Spleen (tissue), 11 donors: ENCODE measurements at regions not wholly inside any gene's neighbourhood (a gene's known extent, or its start where the extent isn't known, plus 50 kb on each side); places are given as distances from the start of the nearest gene placed in this dataset.

Source experiments
- DNase-seq: peaks from one replicate; pipeline ENCODE4 v3.0.0-alpha.2; 2020
- H3K27ac ChIP-seq, 8 donors: fragments of 200-600 bp; sonication (generic) in 7 of 8; 1 replicate in 4 of 8; 2 replicates in 4 of 8; pipeline versions ENCODE4 v1.5.0 to v1.8.0; 2016 to 2021; ENCODE audit warnings: inconsistent platforms in 4 of 8, mild to moderate bottlenecking in 4 of 8, moderate library complexity in 1 of 8
- H3K27me3 ChIP-seq, 7 donors: fragments of 200-600 bp; sonication (generic) in 6 of 7; replicated peaks in 1 of 7; 1 replicate in 4 of 7; 2 replicates in 3 of 7; pipeline versions ENCODE4 v1.5.0 to v1.8.0; 2016 to 2021; ENCODE audit warnings: inconsistent platforms in 3 of 7, mild to moderate bottlenecking in 1 of 7
- H3K36me3 ChIP-seq, 6 donors: fragments of 200-600 bp; sonication (generic) in 5 of 6; 1 replicate in 4 of 6; 2 replicates in 2 of 6; pipeline versions ENCODE4 v1.5.0 to v1.8.0; 2016 to 2021; ENCODE audit warnings: inconsistent platforms in 2 of 6
- H3K4me1 ChIP-seq, 6 donors: fragments of 200-600 bp; sonication (generic) in 5 of 6; 1 replicate in 3 of 6; 2 replicates in 3 of 6; pipeline versions ENCODE4 v1.5.0 to v1.8.0; 2016 to 2021; ENCODE audit warnings: inconsistent platforms in 3 of 6
- H3K4me3 ChIP-seq, 8 donors: fragments of 200-600 bp; sonication (generic) in 7 of 8; 1 replicate in 4 of 8; 2 replicates in 4 of 8; pipeline versions ENCODE4 v1.5.0 to v1.8.0; 2016 to 2021; ENCODE audit warnings: inconsistent platforms in 4 of 8, mild to moderate bottlenecking in 4 of 8, moderate library complexity in 2 of 8
- H3K9me3 ChIP-seq, 8 donors: fragments of 200-600 bp; sonication (generic) in 7 of 8; 1 replicate in 4 of 8; 2 replicates in 4 of 8; pipeline versions ENCODE4 v1.5.0 to v1.8.0; 2016 to 2021; ENCODE audit warnings: inconsistent platforms in 4 of 8
- POLR2A ChIP-seq, 3 donors: fragments of 450-650 bp; IDR thresholded peaks; one replicate each; pipeline ENCODE4 v1.5.1; 2017; ENCODE audit warnings: antibody characterized with exemption in 3 of 3, mild to moderate bottlenecking in 1 of 3
- POLR2AphosphoS5 ChIP-seq, 3 donors: sonication (generic); formaldehyde crosslinking; IDR thresholded peaks; one replicate each; pipeline ENCODE4 v1.5.1; 2017; ENCODE audit warnings: antibody characterized with exemption in 3 of 3
- WGBS, 5 donors: extraction: QIAGEN DNeasy Blood & Tissue Kit in 3 of 5; methylation state at CpG; one replicate each; pipeline versions ENCODE4 v1.1.5 to v1.1.7; 2013 to 2018; 5-methylcytosine and 5-hydroxymethylcytosine counted together
- intact Hi-C: fragments of 100-400 bp; cut with DNase I; formaldehyde crosslinking; loops from one replicate; pipeline ENCODE4 v1.15.0; 2023; ENCODE audit warnings: low total_unique reads
- TF ChIP-seq, protein P1 (sequence below), 11 experiments: fragments of 200-600 bp in 7 of 11; fragments of 450-650 bp in 4 of 11; sonication (generic) in 4 of 11; IDR thresholded peaks in 8 of 11; conservative IDR thresholded peaks in 3 of 11; 1 replicate in 7 of 11; 2 replicates in 4 of 11; pipeline versions ENCODE4 v1.4.0 to v1.8.0; 2016 to 2021; ENCODE audit warnings: antibody characterized with exemption in 11 of 11, inconsistent platforms in 4 of 11, mild to moderate bottlenecking in 1 of 11
- donor health status: healthy with polysubstance abuse.
- donor health status: DM: no; HTN: no; CAD: no; lungs with moderate emphysema.
- donor health status: DM: no; HTN: no; CAD: no.
- donor health status: Bipolar disorder and iron deficiency.
- donor health status: healthy.
- donor health status: DM: no; HTN: no; CAD: no.
- donor health status: DM: yes; HTN: yes; CAD: no.

GRCh38 chr17:15117239-15117638, 147.9 kb downstream of the PMP22 start:
- H3K4me3 ChIP-seq, result no peak overlapping the region
- peaks cover 0 to 22% (median 17%) of the 10 kb centered on the region in 8 donors for H3K9me3 ChIP-seq
- no peak overlapping the region for H3K27ac ChIP-seq
- 65 to 71% (median 67%) methylated on average over 2 of the region's 2 CpGs for WGBS, 5 donors
- no peak for DNase-seq
- peaks cover 0 to 4% (median 0%) of the 10 kb centered on the region in 7 donors for H3K27me3 ChIP-seq
- no peaks in the 10 kb centered on the region for H3K36me3 ChIP-seq
- no peaks in the 10 kb centered on the region for H3K4me1 ChIP-seq
- TF ChIP-seq POLR2AphosphoS5 (IDR thresholded peaks at IDR 0.05) (no peak), POLR2A (IDR thresholded peaks at IDR 0.05) (no peak)
- TF ChIP-seq, protein P1, sequence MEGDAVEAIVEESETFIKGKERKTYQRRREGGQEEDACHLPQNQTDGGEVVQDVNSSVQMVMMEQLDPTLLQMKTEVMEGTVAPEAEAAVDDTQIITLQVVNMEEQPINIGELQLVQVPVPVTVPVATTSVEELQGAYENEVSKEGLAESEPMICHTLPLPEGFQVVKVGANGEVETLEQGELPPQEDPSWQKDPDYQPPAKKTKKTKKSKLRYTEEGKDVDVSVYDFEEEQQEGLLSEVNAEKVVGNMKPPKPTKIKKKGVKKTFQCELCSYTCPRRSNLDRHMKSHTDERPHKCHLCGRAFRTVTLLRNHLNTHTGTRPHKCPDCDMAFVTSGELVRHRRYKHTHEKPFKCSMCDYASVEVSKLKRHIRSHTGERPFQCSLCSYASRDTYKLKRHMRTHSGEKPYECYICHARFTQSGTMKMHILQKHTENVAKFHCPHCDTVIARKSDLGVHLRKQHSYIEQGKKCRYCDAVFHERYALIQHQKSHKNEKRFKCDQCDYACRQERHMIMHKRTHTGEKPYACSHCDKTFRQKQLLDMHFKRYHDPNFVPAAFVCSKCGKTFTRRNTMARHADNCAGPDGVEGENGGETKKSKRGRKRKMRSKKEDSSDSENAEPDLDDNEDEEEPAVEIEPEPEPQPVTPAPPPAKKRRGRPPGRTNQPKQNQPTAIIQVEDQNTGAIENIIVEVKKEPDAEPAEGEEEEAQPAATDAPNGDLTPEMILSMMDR (IDR thresholded peaks at IDR 0.05 in 8 of 11, conservative IDR thresholded peaks at IDR 0.05 in 3 of 11), result no peak
- intact Hi-C loops, result no loop called here

- intact Hi-C loops, result no loop called here
- 85 to 90% (median 88%) methylated on average over 13 of the region's 13 CpGs for WGBS, 5 donors
- H3K36me3 ChIP-seq, result no peaks in the 10 kb centered on the region
- DNase-seq, result no peak
- no peaks in the 10 kb centered on the region for H3K4me1 ChIP-seq
- TF ChIP-seq POLR2A (IDR thresholded peaks at IDR 0.05) (no peak), POLR2AphosphoS5 (IDR thresholded peaks at IDR 0.05) (no peak)
- TF ChIP-seq, protein P1 (IDR thresholded peaks at IDR 0.05 in 8 of 11, conservative IDR thresholded peaks at IDR 0.05 in 3 of 11), result no peak
- H3K9me3 ChIP-seq, result peaks cover 0 to 22% (median 17%) of the 10 kb centered on the region in 8 donors
- H3K27ac ChIP-seq, result no peak overlapping the region
- H3K4me3 ChIP-seq, result no peak overlapping the region
- H3K27me3 ChIP-seq, result no peaks in the 10 kb centered on the region
Observed at GRCh38 chr17:15112846-15113617, 152.1 kb downstream of the PMP22 start.

DNA sequence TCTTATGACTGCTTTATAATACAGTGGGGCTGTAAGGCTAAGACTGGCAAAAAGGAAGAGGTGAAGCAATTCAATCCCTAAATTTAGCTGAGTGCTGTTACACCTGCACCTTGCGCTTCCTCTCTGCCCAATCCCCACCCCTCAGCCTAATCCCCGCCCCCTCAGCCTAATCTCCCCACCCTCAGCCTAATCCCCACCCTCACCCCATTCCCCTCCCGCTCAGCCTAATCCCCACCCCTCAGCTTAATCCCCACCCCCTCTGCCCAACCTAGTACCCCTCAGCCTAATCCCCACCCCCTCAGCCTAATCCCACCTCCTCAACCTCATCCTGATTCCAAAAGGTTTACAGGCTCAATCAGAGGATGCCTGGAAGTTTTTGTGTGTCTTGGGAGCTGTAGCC, 155.5 kb downstream of the PMP22 start:
- no peak for TF ChIP-seq POLR2A (IDR thresholded peaks at IDR 0.05)
- TF ChIP-seq, protein P1 (IDR thresholded peaks at IDR 0.05 in 8 of 11, conservative IDR thresholded peaks at IDR 0.05 in 3 of 11), result no peak
- 38 to 72% (median 59%) methylated on average over 3 of the region's 3 CpGs for WGBS, 5 donors

GRCh38 chr17:15108992-15109391, 156.1 kb downstream of the PMP22 start:
- Histone ChIP-seq H3K27ac (no peak overlapping the region), H3K36me3 (no peaks in the 10 kb centered on the region), H3K27me3 (no peaks in the 10 kb centered on the region), H3K9me3 (no peaks in the 10 kb centered on the region), H3K4me1 (no peaks in the 10 kb centered on the region), H3K4me3 (no peak overlapping the region)
- intact Hi-C loops, result no loop called here
- TF ChIP-seq POLR2AphosphoS5 (IDR thresholded peaks at IDR 0.05) (no peak), POLR2A (IDR thresholded peaks at IDR 0.05) (no peak)
- TF ChIP-seq, protein P1 (IDR thresholded peaks at IDR 0.05 in 8 of 11, conservative IDR thresholded peaks at IDR 0.05 in 3 of 11), result no peak
- no peak for DNase-seq
- WGBS, 5 donors, result 67 to 79% (median 74%) methylated on average over 3 of the region's 3 CpGs

More for the DNA sequence above, 155.5 kb downstream of the PMP22 start:
- Histone ChIP-seq H3K4me1 (no peaks in the 10 kb centered on the region), H3K36me3 (no peaks in the 10 kb centered on the region), H3K27me3 (no peaks in the 10 kb centered on the region), H3K9me3 (no peaks in the 10 kb centered on the region), H3K4me3 (no peak overlapping the region), H3K27ac (no peak overlapping the region)
- intact Hi-C loops, result no loop called here
- DNase-seq, result no peak
